ENCODE measurements at regions not wholly inside any gene's neighbourhood (a gene's known extent, or its start where the extent isn't known, plus 50 kb on each side); places are given as distances from the start of the nearest gene placed in this dataset.

DNA sequence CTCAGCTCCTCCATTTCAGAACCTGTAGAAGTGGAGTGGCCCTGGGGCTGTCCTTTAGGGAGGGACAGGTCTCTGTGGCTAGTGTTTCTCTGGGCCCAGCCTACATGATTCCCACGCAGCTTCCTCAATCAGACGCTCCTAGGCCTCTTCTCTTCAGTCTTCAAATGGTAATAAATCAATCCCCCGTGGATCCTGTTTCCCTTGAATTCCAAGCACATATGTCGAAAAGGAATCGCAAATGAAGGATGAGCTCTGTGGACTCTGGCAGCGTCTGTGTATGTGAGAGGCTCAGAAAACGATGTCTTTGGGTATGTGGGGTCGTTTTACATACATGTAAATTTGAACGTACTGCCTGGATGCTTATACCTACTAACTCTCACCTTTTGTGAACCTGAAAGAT lies 98.5 kb upstream of the ST8SIA3 start:
- H3K27ac ChIP-seq = no peak overlapping the region
- no peak overlapping the region for H3K4me3 ChIP-seq
- DNase-seq = no peak
- H3K27me3 ChIP-seq = no peaks in the 10 kb centered on the region
- TF ChIP-seq, protein P1, sequence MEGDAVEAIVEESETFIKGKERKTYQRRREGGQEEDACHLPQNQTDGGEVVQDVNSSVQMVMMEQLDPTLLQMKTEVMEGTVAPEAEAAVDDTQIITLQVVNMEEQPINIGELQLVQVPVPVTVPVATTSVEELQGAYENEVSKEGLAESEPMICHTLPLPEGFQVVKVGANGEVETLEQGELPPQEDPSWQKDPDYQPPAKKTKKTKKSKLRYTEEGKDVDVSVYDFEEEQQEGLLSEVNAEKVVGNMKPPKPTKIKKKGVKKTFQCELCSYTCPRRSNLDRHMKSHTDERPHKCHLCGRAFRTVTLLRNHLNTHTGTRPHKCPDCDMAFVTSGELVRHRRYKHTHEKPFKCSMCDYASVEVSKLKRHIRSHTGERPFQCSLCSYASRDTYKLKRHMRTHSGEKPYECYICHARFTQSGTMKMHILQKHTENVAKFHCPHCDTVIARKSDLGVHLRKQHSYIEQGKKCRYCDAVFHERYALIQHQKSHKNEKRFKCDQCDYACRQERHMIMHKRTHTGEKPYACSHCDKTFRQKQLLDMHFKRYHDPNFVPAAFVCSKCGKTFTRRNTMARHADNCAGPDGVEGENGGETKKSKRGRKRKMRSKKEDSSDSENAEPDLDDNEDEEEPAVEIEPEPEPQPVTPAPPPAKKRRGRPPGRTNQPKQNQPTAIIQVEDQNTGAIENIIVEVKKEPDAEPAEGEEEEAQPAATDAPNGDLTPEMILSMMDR (IDR thresholded peaks at IDR 0.05) = no peak
- no peak for ATAC-seq
- intact Hi-C loops (cut with DNase I) = no loop called here
- H3K36me3 ChIP-seq = no peaks in the 10 kb centered on the region
- no peaks in the 10 kb centered on the region for H3K9me3 ChIP-seq
- no peaks in the 10 kb centered on the region for H3K4me1 ChIP-seq

DNA sequence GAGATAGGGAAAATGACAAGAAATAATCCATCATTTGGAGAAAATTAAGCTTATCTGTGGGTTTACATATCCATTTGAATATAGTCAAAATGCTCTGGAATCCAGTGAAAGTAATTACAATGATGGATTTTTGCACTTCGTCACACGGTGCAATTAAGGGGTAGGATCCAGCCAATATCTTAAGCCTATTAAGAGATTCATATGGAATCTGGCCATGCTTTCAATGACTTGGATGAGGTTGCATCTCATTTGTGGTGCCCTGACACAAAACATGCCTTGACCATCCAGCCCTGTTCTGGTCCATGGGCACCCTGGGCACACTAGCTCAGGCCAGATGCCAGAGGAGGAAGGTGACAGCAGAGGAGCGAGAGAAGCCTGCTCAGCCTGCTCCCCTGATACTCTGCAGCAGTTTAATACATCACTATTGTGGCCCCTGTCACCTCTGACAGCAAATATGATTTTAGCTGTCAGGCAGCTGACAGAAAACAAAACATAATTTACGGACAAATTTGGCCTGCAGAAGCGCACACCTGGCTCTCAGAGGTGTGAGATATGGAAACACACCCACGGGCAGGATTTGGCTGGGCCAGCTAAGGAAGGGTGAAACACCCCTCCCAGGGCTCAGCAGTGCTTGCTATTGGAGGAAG lies 94.1 kb upstream of the ST8SIA3 start:
- no peak for DNase-seq
- Histone ChIP-seq H3K27me3 (no peaks in the 10 kb centered on the region), H3K9me3 (peaks cover 0 to 7% of the 10 kb centered on the region in 2 donors), H3K4me1 (no peaks in the 10 kb centered on the region), H3K36me3 (no peaks in the 10 kb centered on the region), H3K4me3 (no peak overlapping the region), H3K27ac (no peak overlapping the region)
- no peak for ATAC-seq
- intact Hi-C loops (cut with DNase I) = no loop called here
- TF ChIP-seq, protein P1 (IDR thresholded peaks at IDR 0.05) = no peak

DNA sequence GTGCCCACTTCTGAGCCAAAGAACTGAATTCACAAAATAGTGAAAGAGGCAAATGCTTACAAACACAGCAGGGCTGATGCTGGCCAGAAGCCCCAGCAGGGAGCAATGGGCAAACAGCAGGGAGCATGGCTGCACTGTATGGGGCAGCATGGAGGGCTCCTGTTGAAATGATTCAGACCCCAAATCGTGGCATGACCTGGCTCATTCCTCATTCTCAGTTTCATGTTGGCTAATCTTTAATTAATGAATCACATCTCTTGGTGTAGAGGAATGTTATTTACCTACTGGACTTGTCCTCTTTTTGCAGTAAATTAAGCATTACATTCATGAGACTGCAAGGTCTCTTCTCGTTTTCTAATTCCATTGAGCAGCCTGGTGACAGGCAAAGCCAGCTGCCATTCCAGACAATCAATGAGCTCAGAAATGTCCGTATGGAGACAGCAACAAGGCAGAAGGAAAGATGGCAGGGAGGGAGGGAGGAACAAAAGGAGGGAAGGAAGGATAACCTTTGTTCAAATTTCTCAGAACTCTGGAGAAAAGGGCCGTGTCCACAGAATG lies 84.9 kb upstream of the ST8SIA3 start:
- intact Hi-C loops (cut with DNase I) = no loop called here
- no peak overlapping the region for H3K4me3 ChIP-seq
- no peak overlapping the region for H3K27ac ChIP-seq
- no peaks in the 10 kb centered on the region for H3K27me3 ChIP-seq
- DNase-seq = no peak
- ATAC-seq = no peak
- no peaks in the 10 kb centered on the region for H3K9me3 ChIP-seq
- TF ChIP-seq, protein P1 (IDR thresholded peaks at IDR 0.05) = no peak
- no peaks in the 10 kb centered on the region for H3K4me1 ChIP-seq
- no peaks in the 10 kb centered on the region for H3K36me3 ChIP-seq

DNA sequence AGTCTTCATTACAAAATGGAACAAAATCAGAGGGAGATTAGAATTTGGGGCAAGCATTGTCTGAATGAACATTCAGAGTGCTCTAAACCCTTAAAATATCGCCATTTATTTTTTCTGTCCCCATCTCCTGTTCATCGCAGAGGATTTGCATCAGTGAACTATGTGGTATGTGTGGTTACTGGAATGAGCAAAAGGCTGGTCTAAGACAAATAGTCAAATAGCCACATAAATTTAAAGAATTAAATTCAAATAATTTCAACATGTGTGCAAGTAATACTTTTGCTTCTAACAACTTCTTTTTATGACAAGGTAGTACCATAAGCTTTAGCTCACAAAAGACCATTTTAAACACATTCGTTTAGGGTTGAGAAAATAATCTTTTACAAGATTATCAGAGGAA lies 82.6 kb upstream of the ST8SIA3 start:
- no peaks in the 10 kb centered on the region for H3K36me3 ChIP-seq
- TF ChIP-seq, protein P1 (IDR thresholded peaks at IDR 0.05) = no peak
- no peaks in the 10 kb centered on the region for H3K27me3 ChIP-seq
- DNase-seq (no peak), ATAC-seq (no peak)
- intact Hi-C loops (cut with DNase I) = no loop called here
- no peak overlapping the region for H3K4me3 ChIP-seq
- no peaks in the 10 kb centered on the region for H3K4me1 ChIP-seq
- H3K9me3 ChIP-seq = no peaks in the 10 kb centered on the region
- H3K27ac ChIP-seq = no peak overlapping the region

DNA sequence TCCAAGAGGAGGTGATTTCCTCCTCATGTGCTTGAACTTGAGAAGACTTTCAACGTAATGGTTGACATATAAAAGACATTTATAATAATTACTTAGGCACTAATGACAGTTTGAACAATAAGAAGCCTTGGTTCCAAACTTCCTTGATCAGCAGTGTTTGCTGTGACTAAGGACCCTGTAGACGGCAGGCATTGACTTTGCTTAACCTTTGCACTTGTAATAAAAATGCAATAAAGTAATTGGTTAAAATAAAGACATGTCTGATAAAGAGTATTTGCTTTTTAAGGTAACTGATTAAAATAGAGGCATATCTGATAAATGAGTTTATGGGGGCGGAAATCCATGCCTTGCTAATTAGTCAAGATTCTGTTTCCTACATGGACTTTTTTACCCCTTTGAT lies 82.2 kb upstream of the ST8SIA3 start:
- H3K36me3 ChIP-seq = no peaks in the 10 kb centered on the region
- TF ChIP-seq, protein P1 (IDR thresholded peaks at IDR 0.05) = no peak
- intact Hi-C loops (cut with DNase I) = no loop called here
- H3K4me3 ChIP-seq = no peak overlapping the region
- no peaks in the 10 kb centered on the region for H3K27me3 ChIP-seq
- no peaks in the 10 kb centered on the region for H3K9me3 ChIP-seq
- DNase-seq (no peak), ATAC-seq (no peak)
- no peaks in the 10 kb centered on the region for H3K4me1 ChIP-seq
- H3K27ac ChIP-seq = no peak overlapping the region

All from left lung (tissue), 4 donors.